ENCODE measurements at regions not wholly inside any gene's neighbourhood (a gene's known extent, or its start where the extent isn't known, plus 50 kb on each side); places are given as distances from the start of the nearest gene placed in this dataset.

- no peaks in the 10 kb centered on the region for H3K79me2 ChIP-seq (ENCODE audit: insufficient read depth)
- WGBS (ENCODE audit: low lambda C conversion rate), result 51% methylated on average over 7 of the region's 7 CpGs
These were observed 160.6 kb downstream of the URI1 start for GRCh38 chr19:30102666-30103065.

GRCh38 chr19:30103981-30104380, 161.9 kb downstream of the URI1 start:
- DNase-seq, result no peak
- Histone ChIP-seq H3K9me3 (no peaks in the 10 kb centered on the region), H3K4me2 (no peak overlapping the region), H3K4me3 (ENCODE audit: low read depth in 2 of 2, low read length in 1 of 2) (no peak overlapping the region), H3K27me3 (ENCODE audit: insufficient read depth) (no peaks in the 10 kb centered on the region), H4K20me1 (ENCODE audit: insufficient read depth) (no peaks in the 10 kb centered on the region), H3K36me3 (replicated peaks in 1 of 2; ENCODE audit: control insufficient read depth in 1 of 2, insufficient read depth in 2 of 2, low read length in 1 of 2) (no peaks in the 10 kb centered on the region), H3K9me2 (no peaks in the 10 kb centered on the region), H2AFZ (ENCODE audit: low read depth) (no peak overlapping the region), H3K4me1 (ENCODE audit: control insufficient read depth in 1 of 2, insufficient read depth in 2 of 2, low read depth in 1 of 2, low read length in 1 of 2) (no peaks in the 10 kb centered on the region; a peak in 1 of 4 replicates), H3K27ac (ENCODE audit: low read depth in 2 of 2, low read length in 1 of 2) (no peak overlapping the region), H3F3A (replicated peaks; ENCODE audit: insufficient read depth) (no peaks in the 10 kb centered on the region), H3K9ac (no peak overlapping the region), H3K79me2 (ENCODE audit: insufficient read depth) (no peaks in the 10 kb centered on the region)
- 13% methylated on average over 7 of the region's 7 CpGs for WGBS (ENCODE audit: low lambda C conversion rate)
- ChIA-PET CTCF (no interaction called here), POLR2A (no interaction called here)
- TF ChIP-seq MXI1 (IDR thresholded peaks at IDR 0.05; ENCODE audit: low read depth, low read length), result no peak
- no peak for TF ChIP-seq RXRA (IDR thresholded peaks at IDR 0.05; ENCODE audit: borderline replicate concordance, low read depth)
- no peak for TF ChIP-seq SMC3 (IDR thresholded peaks at IDR 0.05; ENCODE audit: low read depth, low read length)
- no peak for TF ChIP-seq CHD2 (IDR thresholded peaks at IDR 0.05; ENCODE audit: low read length, partially characterized antibody)
- TF ChIP-seq FOXJ3 (CRISPR knock-in tag; IDR thresholded peaks at IDR 0.05), result no peak
- no peak for TF ChIP-seq ELF1 (IDR thresholded peaks at IDR 0.05)
- no peak for TF ChIP-seq MEF2A (IDR thresholded peaks at IDR 0.05; ENCODE audit: borderline replicate concordance, low read depth)
- TF ChIP-seq GABPA (IDR thresholded peaks at IDR 0.05; ENCODE audit: low read depth), result no peak
- no peak for TF ChIP-seq RCOR1 (IDR thresholded peaks at IDR 0.05; ENCODE audit: low read length)
- TF ChIP-seq TCF12 (IDR thresholded peaks at IDR 0.05), result no peak
- no peak for TF ChIP-seq NRF1 (IDR thresholded peaks at IDR 0.05; ENCODE audit: low read depth, low read length)
- TF ChIP-seq GATA2 (CRISPR knock-in tag; IDR thresholded peaks at IDR 0.05), result no peak
- no peak for TF ChIP-seq TAF1 (IDR thresholded peaks at IDR 0.05; ENCODE audit: borderline replicate concordance, low read depth, low read length)
- TF ChIP-seq NFIC (IDR thresholded peaks at IDR 0.05; ENCODE audit: borderline replicate concordance), result no peak
- no peak for TF ChIP-seq REST (IDR thresholded peaks at IDR 0.05; ENCODE audit: low read depth, low read length)

More at GRCh38 chr19:30102666-30103065, 160.6 kb downstream of the URI1 start:
- H4K20me1 ChIP-seq (ENCODE audit: insufficient read depth), result no peaks in the 10 kb centered on the region
- no peaks in the 10 kb centered on the region for H3K4me1 ChIP-seq (ENCODE audit: control insufficient read depth in 1 of 2, insufficient read depth in 2 of 2, low read depth in 1 of 2, low read length in 1 of 2)
- TF ChIP-seq PBX3 (IDR thresholded peaks at IDR 0.05) (no peak), TAF1 (IDR thresholded peaks at IDR 0.05; ENCODE audit: borderline replicate concordance, low read depth, low read length) (no peak), MXI1 (IDR thresholded peaks at IDR 0.05; ENCODE audit: low read depth, low read length) (no peak), MAX (IDR thresholded peaks at IDR 0.05; ENCODE audit: low read depth) (no peak), SMC3 (IDR thresholded peaks at IDR 0.05; ENCODE audit: low read depth, low read length) (no peak), RAD21 (IDR thresholded peaks at IDR 0.05; ENCODE audit: low read length) (no peak), GABPA (IDR thresholded peaks at IDR 0.05; ENCODE audit: low read depth) (no peak), GATA2 (CRISPR knock-in tag; IDR thresholded peaks at IDR 0.05) (no peak), RCOR1 (IDR thresholded peaks at IDR 0.05; ENCODE audit: low read length) (no peak)
- H2AFZ ChIP-seq (ENCODE audit: low read depth), result no peak overlapping the region
- no peak overlapping the region for H3K9ac ChIP-seq
- CTCF ChIA-PET, result interaction anchor here (0.9 kb wide), 1 partner anchor 56 kb away, joined by 3 read pairs; no protein-coding TSS in a partner anchor
- H3F3A ChIP-seq (replicated peaks; ENCODE audit: insufficient read depth), result no peaks in the 10 kb centered on the region
- H3K4me3 ChIP-seq (ENCODE audit: low read depth in 2 of 2, low read length in 1 of 2), result no peak overlapping the region
- H3K9me3 ChIP-seq, result no peaks in the 10 kb centered on the region
- H3K4me2 ChIP-seq, result no peak overlapping the region
- H3K27ac ChIP-seq (ENCODE audit: low read depth in 2 of 2, low read length in 1 of 2), result no peak overlapping the region
- POLR2A ChIA-PET, result no interaction called here
- no peaks in the 10 kb centered on the region for H3K27me3 ChIP-seq (ENCODE audit: insufficient read depth)
- H3K36me3 ChIP-seq (replicated peaks in 1 of 2; ENCODE audit: control insufficient read depth in 1 of 2, insufficient read depth in 2 of 2, low read length in 1 of 2), result no peaks in the 10 kb centered on the region
- no peak for DNase-seq
- no peaks in the 10 kb centered on the region for H3K9me2 ChIP-seq

Data from SK-N-SH (cell line).